GM18502 (cell line): ENCODE measurements at regions not wholly inside any gene's neighbourhood (a gene's known extent, or its start where the extent isn't known, plus 50 kb on each side); places are given as distances from the start of the nearest gene placed in this dataset.
A peak's percentile ranks its signal among the peaks of the same experiment; 100 is the strongest.

Experiments
- ATAC-seq: cut with Tn5 transposase; IDR thresholded peaks from one replicate; pipeline ENCODE4 v1.9.1; 2021; ENCODE audit warnings: mild to moderate bottlenecking; ENCODE audit not compliant: unreplicated experiment, poor library complexity

DNA sequence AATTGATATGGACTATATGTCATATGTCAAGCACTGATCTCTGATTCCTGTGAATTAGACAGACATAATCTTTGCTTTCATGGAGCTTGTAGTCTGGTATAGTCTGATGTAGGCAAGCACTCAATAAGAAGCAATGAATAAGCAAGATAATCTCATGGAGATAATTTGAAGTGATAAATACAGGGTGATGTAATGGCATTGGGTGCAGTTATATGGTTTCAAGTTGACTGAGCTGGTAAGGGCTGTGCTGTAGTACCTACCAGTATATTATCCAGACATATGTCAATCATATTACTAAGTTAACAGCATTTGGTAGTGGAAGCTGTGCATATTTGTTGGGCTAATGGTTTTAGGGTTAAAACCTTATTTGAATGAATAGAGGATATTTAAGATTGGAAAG is 117.5 kb upstream of the PRPS1L1 start:
- ATAC-seq, result no peak

- no peak for ATAC-seq
These were observed 123.8 kb upstream of the PRPS1L1 start for GRCh38 chr7:18151422-18151821.

GRCh38 chr7:18153183-18153748 is 125.6 kb upstream of the PRPS1L1 start:
- ATAC-seq, result no peak

GRCh38 chr7:18154726-18155125 is 127.1 kb upstream of the PRPS1L1 start:
- no peak for ATAC-seq

GRCh38 chr7:18157233-18157632 is 129.6 kb upstream of the PRPS1L1 start:
- ATAC-seq, result no peak

GRCh38 chr7:18162657-18163056 is 135.0 kb upstream of the PRPS1L1 start:
- ATAC-seq, result no peak

DNA sequence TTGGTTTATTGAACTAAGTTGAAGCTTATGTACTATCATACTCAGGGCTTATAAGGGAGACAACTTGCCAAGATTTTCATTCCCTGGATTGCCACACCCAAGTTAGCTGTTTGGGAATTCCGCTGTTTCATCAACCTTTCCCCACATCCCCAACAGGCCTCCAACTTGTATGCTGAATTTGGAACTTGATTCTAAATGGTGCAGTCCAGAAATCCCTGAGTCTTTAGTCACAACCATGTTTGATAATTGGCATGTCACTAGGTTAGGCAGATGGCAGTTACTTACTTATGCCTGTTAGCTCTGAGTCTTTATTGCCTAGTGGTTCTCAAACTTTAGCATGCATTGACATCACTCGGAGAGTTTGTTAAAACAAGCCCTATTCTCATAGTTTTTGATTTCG is 135.4 kb upstream of the PRPS1L1 start:
- ATAC-seq, result no peak

DNA sequence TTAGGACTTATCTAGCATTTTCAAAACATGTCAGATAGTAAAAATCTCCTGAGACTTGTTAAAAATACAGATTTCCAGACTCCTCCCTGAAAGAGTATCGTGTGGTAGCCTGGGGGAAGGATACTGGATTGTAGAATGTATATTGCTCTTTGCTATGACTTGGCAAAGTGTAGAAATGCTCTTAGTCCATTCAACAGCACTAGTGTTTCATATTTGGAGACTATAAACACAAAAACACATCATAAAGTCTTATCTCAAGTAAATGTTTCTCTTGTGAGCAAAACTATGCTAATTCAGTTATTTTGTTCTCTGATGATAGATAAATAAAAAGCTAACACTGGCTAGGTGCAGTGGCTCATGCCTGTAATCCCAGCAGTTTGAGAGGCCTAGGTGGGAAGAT is 137.5 kb upstream of the PRPS1L1 start:
- ATAC-seq, result no peak

- no peak for ATAC-seq
These were observed 138.4 kb upstream of the PRPS1L1 start for GRCh38 chr7:18166002-18166401.

- no peak for ATAC-seq
These were observed 140.2 kb upstream of the PRPS1L1 start for GRCh38 chr7:18167815-18168214.

DNA sequence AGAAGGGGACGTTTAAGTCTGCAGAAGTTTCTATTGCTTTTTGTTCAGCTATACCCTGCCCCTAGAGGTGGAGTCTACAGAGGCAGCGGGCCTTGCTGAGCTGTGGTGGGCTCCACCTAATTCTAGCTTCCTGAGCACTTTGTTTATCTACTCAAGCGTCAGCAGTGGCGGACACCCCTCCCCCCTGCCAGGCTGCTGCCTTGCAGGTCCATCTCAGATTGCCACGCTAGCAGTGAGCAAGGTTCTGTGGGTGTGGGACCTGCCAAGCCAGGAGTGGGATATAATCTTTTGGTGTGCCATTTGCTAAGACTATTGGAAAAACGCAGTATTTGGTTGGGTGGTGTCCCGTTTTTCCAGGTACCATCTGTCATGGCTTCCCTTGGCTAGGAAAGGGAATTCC is 147.3 kb upstream of the PRPS1L1 start:
- no peak for ATAC-seq

- no peak for ATAC-seq
These were observed 148.3 kb upstream of the PRPS1L1 start for GRCh38 chr7:18175801-18176450.

GRCh38 chr7:18177129-18177814 is 149.6 kb upstream of the PRPS1L1 start:
- ATAC-seq, result peak; percentile 4

DNA sequence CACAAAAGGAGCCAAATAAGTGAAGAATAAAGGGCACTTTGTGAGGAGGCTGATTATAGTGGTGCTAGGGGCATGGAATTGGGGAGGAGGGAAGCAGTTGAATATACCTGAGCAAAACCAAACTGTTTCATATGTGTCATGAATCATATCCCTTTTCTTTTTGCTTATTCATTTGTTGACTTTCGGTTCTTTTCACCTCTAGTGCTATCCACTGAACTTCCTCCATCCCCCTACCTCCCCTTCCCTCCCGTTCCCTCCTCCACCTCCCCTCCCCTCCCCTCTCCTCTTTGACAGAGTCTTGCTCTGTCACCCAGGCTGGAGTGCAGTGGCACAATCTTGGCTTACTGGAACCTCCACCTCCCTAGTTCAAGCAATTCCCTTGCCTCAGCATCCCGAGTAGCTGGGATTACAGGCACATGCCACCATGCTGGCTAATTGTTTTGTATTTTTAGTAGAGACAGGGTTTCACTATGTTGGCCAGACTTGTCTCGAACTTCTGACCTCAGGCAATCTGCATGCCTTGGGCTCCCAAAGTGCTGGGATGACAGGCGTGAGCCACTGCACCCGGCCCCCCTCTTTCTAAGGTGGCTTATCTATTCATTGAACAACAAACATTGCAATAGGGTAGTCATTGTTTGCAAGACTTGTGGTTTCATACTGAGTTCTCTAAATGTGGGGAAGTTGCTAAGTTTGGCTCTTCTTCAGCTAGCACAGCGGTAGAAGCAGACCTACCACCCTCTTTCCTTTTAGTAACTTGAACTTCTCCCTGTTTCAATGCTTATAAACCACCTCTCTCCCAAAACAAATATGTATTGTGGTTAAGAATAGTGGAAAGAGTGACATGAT is 150.4 kb upstream of the PRPS1L1 start:
- ATAC-seq, result peak; percentile 90

GRCh38 chr7:18179093-18179492 is 151.4 kb upstream of the PRPS1L1 start:
- ATAC-seq, result no peak

DNA sequence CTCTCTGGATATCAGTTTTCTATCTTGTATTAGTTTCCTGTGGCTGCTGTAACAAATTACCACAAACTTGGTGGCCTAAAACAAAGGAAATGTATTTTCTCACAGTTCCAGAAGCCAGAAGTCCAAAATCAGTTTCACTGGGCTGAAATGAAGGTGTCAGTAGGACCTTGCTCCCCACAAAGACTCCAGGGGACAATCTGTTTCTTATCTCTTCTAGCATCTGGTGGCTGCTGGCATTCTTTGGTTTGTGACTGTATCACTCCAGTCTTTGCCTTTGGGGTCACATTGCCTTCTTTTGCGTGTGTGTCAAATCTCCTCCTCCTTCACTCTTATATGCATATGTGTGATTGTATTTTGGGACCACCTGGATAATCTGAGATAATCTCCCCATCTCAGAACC is 153.0 kb upstream of the PRPS1L1 start:
- ATAC-seq, result no peak

DNA sequence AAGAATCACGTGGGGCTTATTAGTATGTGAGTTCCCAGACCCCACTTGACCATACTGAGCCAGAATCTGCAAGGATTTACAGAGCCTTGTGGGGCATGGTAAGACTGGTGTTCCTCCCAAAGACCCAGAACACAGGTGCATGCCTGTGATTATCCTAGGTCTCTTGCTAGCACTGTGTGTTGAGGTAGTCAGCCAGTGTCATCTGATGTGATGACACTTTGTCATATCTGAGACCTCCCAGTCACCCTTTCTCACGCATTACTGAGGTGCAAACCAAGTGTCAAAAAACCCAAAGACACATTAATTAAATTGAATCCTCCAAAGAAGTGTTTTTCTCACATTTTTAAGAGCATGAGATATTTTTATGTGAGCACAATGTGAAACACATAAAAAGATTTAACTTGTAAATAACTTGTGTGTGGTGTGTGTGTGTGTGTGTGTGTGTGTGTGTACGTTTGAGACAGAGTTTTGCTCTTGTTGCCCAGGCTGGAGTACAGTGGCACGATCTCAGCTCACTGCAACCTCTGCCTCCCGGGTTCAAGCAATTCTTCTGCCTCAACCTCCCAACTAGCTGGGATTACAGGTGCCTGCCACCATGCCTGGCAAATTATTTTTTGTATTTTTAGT is 162.0 kb upstream of the PRPS1L1 start:
- no peak for ATAC-seq

DNA sequence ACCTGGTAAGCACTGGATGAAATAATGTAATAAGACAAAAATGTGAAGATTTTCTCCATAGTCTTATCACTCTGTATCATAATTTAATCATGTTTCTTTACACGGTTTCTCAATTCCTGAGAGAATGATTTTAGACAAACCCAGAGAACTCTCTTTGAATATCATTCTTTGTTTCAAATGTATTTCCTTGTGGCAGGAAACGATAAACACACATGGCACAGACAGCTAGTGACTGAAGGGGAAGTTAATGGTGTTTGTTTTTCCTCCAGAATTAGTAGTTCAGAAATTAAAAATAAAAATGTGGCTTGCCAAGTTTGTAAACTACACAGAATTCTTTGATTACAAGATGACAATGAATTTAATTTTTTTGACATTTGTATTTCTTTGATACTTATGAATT is 163.7 kb upstream of the PRPS1L1 start:
- ATAC-seq, result no peak

- ATAC-seq, result no peak
These were observed 164.4 kb upstream of the PRPS1L1 start for GRCh38 chr7:18191862-18192625.

DNA sequence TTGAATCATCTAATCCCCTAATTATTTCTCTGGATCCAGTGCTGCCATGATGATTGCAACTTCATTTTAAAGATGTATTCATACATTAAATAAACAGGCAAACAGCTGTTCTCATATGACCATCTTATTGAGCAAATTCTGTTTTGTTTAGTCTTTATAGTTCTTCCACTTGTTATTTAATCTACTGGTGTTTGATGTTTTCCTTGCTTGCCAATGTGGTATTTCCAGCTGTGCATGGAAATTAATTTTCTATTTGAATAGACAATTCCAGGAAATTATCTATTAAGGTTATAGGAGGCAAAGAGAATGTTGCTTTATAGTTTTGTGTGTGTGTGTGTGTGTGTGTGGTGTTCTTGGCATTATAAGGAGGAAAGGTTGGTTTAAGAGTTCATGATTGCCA is 167.0 kb upstream of the PRPS1L1 start:
- ATAC-seq, result no peak
